Spleen (tissue), 7 donors: ENCODE measurements at regions not wholly inside any gene's neighbourhood (a gene's known extent, or its start where the extent isn't known, plus 50 kb on each side); places are given as distances from the start of the nearest gene placed in this dataset.

Experiments used
- CTCF ChIP-seq, 11 experiments: fragments of 200-600 bp in 7 of 11; fragments of 450-650 bp in 4 of 11; sonication (generic) in 4 of 11; IDR thresholded peaks in 8 of 11; conservative IDR thresholded peaks in 3 of 11; 1 replicate in 7 of 11; 2 replicates in 4 of 11; pipeline versions ENCODE4 v1.4.0 to v1.8.0; 2016 to 2021; ENCODE audit warnings: antibody characterized with exemption in 11 of 11, inconsistent platforms in 4 of 11, mild to moderate bottlenecking in 1 of 11
- POLR2A ChIP-seq, 3 donors: fragments of 450-650 bp; IDR thresholded peaks; one replicate each; pipeline ENCODE4 v1.5.1; 2017; ENCODE audit warnings: antibody characterized with exemption in 3 of 3, mild to moderate bottlenecking in 1 of 3
- donor health status: DM: no; HTN: no; CAD: no; lungs with moderate emphysema.
- donor health status: DM: no; HTN: no; CAD: no.
- donor health status: DM: no; HTN: no; CAD: no.

GRCh38 chr6:103720393-103720792 lies 1139.3 kb downstream of the HACE1 start:
- TF ChIP-seq CTCF (IDR thresholded peaks at IDR 0.05 in 8 of 11, conservative IDR thresholded peaks at IDR 0.05 in 3 of 11) = no peak
- TF ChIP-seq POLR2A (IDR thresholded peaks at IDR 0.05) = no peak
